ENCODE measurements at regions not wholly inside any gene's neighbourhood (a gene's known extent, or its start where the extent isn't known, plus 50 kb on each side); places are given as distances from the start of the nearest gene placed in this dataset.

- TF ChIP-seq CTCF (conservative IDR thresholded peaks at IDR 0.05): no peak
- TF ChIP-seq ZFX (IDR thresholded peaks at IDR 0.05): no peak
These were observed 88.5 kb upstream of the DAB2 start for GRCh38 chr5:39513236-39513635.
